ENCODE measurements at regions not wholly inside any gene's neighbourhood (a gene's known extent, or its start where the extent isn't known, plus 50 kb on each side); places are given as distances from the start of the nearest gene placed in this dataset.

DNA sequence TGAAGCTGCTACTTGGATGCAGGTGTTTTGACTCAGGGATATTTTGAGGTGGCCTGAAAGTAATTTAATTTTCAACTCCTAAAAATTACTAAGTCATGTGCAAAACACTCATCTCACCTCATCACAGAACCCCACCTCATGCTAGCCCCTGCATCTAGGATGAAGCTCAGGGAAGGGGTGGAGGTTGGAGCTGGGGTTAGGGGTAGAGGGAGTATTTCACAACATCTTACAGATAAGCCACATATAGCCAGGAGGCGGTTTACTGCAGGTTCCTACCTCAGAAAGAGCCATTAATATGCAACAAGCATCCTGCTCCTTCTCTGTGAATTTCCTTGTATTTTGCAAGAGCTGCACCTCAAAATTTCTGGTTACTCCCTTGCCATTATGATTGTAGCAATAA, 70.5 kb upstream of the TSPAN5 start:
- Mint-ChIP-seq H3K27me3 (ENCODE audit: unreplicated experiment) (no peaks in the 10 kb centered on the region), H3K4me3 (ENCODE audit: unreplicated experiment) (no peak overlapping the region), H3K4me1 (ENCODE audit: low read depth, unreplicated experiment) (no peaks in the 10 kb centered on the region), H3K9me3 (ENCODE audit: unreplicated experiment) (peaks cover 4% of the 10 kb centered on the region), H3K36me3 (ENCODE audit: unreplicated experiment) (peaks cover 15% of the 10 kb centered on the region), H3K27ac (ENCODE audit: unreplicated experiment) (no peak overlapping the region)
- DNase-seq, result no peak
- TF ChIP-seq, protein P1, sequence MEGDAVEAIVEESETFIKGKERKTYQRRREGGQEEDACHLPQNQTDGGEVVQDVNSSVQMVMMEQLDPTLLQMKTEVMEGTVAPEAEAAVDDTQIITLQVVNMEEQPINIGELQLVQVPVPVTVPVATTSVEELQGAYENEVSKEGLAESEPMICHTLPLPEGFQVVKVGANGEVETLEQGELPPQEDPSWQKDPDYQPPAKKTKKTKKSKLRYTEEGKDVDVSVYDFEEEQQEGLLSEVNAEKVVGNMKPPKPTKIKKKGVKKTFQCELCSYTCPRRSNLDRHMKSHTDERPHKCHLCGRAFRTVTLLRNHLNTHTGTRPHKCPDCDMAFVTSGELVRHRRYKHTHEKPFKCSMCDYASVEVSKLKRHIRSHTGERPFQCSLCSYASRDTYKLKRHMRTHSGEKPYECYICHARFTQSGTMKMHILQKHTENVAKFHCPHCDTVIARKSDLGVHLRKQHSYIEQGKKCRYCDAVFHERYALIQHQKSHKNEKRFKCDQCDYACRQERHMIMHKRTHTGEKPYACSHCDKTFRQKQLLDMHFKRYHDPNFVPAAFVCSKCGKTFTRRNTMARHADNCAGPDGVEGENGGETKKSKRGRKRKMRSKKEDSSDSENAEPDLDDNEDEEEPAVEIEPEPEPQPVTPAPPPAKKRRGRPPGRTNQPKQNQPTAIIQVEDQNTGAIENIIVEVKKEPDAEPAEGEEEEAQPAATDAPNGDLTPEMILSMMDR (IDR thresholded peaks at IDR 0.05; ENCODE audit: partially characterized antibody, unreplicated experiment), result no peak

DNA sequence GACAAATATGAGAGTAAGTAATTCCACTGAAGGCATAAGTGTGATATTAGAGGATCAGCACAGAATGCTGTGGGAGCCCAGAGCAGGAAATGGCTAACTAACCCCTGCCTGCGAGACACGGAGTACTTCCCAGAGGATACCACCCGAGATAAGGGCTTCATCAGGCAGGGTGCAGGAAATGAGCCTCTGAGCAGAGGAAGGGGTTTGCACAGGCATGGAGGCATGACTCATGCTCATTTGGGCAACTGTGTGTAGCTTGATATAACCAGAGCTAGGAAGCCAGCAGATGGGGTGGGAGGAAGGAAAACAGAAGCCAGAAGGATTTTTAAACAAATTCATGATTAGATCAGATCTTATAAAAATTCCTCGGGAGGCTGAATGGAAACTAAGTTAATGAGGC, 70.0 kb upstream of the TSPAN5 start:
- TF ChIP-seq, protein P1 (IDR thresholded peaks at IDR 0.05; ENCODE audit: partially characterized antibody, unreplicated experiment), result no peak
- Mint-ChIP-seq H3K4me3 (ENCODE audit: unreplicated experiment) (no peak overlapping the region), H3K36me3 (ENCODE audit: unreplicated experiment) (peaks cover 15% of the 10 kb centered on the region), H3K27ac (ENCODE audit: unreplicated experiment) (no peak overlapping the region), H3K27me3 (ENCODE audit: unreplicated experiment) (no peaks in the 10 kb centered on the region), H3K9me3 (ENCODE audit: unreplicated experiment) (peaks cover 4% of the 10 kb centered on the region), H3K4me1 (ENCODE audit: low read depth, unreplicated experiment) (no peaks in the 10 kb centered on the region)
- DNase-seq, result no peak

DNA sequence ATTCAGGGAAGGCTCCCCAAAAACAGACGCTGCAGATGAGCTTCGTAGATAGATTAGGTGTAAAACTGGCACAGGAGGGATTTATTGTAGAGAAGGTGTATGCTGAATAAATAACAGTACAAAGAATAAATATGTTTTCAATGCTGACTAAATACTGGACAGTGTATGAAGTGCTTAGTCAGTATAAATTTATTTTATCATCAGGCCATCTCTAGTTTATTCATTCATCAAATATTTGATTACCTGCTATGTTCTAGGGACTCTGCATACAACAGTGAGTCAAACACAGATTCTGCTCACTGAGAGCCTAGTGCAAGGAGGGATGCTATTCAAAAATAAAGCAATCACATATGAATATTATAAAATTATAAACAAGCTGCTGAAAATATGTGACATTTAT, 63.6 kb upstream of the TSPAN5 start:
- Mint-ChIP-seq H3K4me3 (ENCODE audit: unreplicated experiment) (no peak overlapping the region), H3K27me3 (ENCODE audit: unreplicated experiment) (no peaks in the 10 kb centered on the region), H3K9me3 (ENCODE audit: unreplicated experiment) (peaks cover 6% of the 10 kb centered on the region), H3K27ac (ENCODE audit: unreplicated experiment) (no peak overlapping the region), H3K36me3 (ENCODE audit: unreplicated experiment) (peaks cover 28% of the 10 kb centered on the region), H3K4me1 (ENCODE audit: low read depth, unreplicated experiment) (no peaks in the 10 kb centered on the region)
- no peak for DNase-seq
- TF ChIP-seq, protein P1 (IDR thresholded peaks at IDR 0.05; ENCODE audit: partially characterized antibody, unreplicated experiment), result no peak

DNA sequence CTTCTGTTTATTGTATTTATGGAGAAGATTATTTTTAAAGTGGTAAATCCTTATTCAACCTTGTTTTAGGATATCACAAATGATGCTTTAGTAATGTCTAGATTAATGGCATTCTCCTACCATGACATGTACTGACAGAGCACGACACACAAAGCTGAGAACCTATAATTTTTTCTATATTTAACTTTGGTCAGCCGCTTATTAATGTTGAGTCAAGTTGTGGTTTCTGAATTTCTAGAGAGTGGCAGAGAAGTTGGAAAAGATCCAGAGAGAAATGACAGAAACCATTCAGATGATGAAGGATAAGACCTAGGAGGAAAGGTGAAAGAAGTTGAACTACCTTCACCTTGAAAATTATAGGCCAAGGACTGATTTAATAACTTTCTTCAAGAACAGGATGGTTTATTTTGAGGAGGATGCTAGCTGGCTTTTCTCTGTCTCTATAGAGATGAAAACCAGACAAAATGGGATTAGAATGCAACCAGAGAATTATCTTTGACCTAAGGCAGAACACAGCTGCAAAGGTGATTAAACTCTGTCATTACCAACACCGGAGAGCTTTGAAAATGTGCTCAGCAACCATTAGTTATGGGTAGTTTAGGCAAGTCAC, 62.6 kb upstream of the TSPAN5 start:
- H3K27me3 Mint-ChIP-seq (ENCODE audit: unreplicated experiment), result no peaks in the 10 kb centered on the region
- no peak for DNase-seq

DNA sequence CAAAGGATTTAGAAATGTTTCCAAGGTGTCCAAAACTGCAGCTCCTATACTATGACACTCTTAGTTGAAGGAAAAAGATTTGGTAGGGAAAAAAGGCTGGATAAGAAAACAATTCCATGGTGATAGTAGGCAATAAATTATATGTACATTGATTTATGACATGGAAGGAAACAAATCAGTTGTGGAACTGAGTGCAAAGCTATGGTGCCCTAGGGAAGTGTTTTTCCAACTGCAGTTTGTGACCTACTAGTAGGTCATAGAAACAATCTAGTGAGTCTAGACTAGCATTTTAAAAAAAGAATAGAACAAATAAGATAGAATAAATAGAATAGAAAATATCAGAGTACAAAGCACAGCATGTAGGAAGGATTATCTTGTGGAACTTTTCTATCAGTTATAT, 58.4 kb upstream of the TSPAN5 start:
- TF ChIP-seq, protein P1 (IDR thresholded peaks at IDR 0.05; ENCODE audit: partially characterized antibody, unreplicated experiment), result no peak
- no peak for DNase-seq

More for the DNA sequence above, 62.6 kb upstream of the TSPAN5 start:
- H3K4me3 Mint-ChIP-seq (ENCODE audit: unreplicated experiment), result no peak overlapping the region
- no peak overlapping the region for H3K27ac Mint-ChIP-seq (ENCODE audit: unreplicated experiment)
- H3K4me1 Mint-ChIP-seq (ENCODE audit: low read depth, unreplicated experiment), result no peaks in the 10 kb centered on the region
- peaks cover 6% of the 10 kb centered on the region for H3K9me3 Mint-ChIP-seq (ENCODE audit: unreplicated experiment)
- H3K36me3 Mint-ChIP-seq (ENCODE audit: unreplicated experiment), result peaks cover 24% of the 10 kb centered on the region
- TF ChIP-seq, protein P1 (IDR thresholded peaks at IDR 0.05; ENCODE audit: partially characterized antibody, unreplicated experiment), result no peak

More for the DNA sequence above, 58.4 kb upstream of the TSPAN5 start:
- H3K9me3 Mint-ChIP-seq (ENCODE audit: unreplicated experiment), result no peaks in the 10 kb centered on the region
- no peak overlapping the region for H3K4me3 Mint-ChIP-seq (ENCODE audit: unreplicated experiment)
- H3K4me1 Mint-ChIP-seq (ENCODE audit: low read depth, unreplicated experiment), result no peaks in the 10 kb centered on the region
- H3K27ac Mint-ChIP-seq (ENCODE audit: unreplicated experiment), result no peak overlapping the region
- peaks cover 4% of the 10 kb centered on the region for H3K36me3 Mint-ChIP-seq (ENCODE audit: unreplicated experiment)
- H3K27me3 Mint-ChIP-seq (ENCODE audit: unreplicated experiment), result no peaks in the 10 kb centered on the region

Data from glutamatergic neuron (in vitro differentiated cells).